ENCODE measurements at regions not wholly inside any gene's neighbourhood (a gene's known extent, or its start where the extent isn't known, plus 50 kb on each side); places are given as distances from the start of the nearest gene placed in this dataset.
"Not testable (repeated sequence)": the region's sequence is repeated elsewhere in the genome, so short reads cannot be mapped to it uniquely, and the experiment has no call there.

DNA sequence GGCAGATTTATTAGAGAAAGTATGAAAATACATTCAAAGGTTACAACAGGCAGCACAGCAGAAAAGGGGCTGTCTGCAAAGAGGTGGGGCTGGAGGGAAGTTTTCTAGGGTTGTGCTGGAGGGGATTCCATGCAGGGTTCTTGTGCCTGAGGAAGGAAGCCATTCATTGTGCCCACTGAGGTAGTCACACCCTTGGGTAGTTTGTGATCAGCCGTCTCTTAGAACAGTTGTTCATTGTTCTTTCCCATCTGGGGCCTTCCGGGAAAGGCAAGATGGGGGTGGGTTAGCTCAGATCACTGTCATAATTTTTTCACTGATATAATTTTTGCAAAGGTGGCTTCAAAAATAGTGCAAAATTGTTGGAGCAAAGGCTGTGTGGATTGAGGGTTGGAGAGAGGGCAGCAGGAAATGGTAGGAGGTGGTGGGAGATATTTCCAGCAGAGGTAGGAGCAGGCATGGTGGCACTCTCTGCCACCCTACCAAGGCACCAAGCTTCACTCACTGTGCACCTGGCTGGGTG lies 80.5 kb upstream of the GPR6 start:
- Mint-ChIP-seq H3K27me3 (ENCODE audit: low read depth, poor library complexity) (peaks cover 9% of the 10 kb centered on the region), H3K4me3 (no peak overlapping the region), H3K27ac (no peak overlapping the region), H3K9me3 (peaks cover 5% of the 10 kb centered on the region), H3K4me1 (peaks cover 11% of the 10 kb centered on the region), H3K36me3 (ENCODE audit: low read depth) (no peaks in the 10 kb centered on the region)
- no peak for DNase-seq
- TF ChIP-seq, protein P1, sequence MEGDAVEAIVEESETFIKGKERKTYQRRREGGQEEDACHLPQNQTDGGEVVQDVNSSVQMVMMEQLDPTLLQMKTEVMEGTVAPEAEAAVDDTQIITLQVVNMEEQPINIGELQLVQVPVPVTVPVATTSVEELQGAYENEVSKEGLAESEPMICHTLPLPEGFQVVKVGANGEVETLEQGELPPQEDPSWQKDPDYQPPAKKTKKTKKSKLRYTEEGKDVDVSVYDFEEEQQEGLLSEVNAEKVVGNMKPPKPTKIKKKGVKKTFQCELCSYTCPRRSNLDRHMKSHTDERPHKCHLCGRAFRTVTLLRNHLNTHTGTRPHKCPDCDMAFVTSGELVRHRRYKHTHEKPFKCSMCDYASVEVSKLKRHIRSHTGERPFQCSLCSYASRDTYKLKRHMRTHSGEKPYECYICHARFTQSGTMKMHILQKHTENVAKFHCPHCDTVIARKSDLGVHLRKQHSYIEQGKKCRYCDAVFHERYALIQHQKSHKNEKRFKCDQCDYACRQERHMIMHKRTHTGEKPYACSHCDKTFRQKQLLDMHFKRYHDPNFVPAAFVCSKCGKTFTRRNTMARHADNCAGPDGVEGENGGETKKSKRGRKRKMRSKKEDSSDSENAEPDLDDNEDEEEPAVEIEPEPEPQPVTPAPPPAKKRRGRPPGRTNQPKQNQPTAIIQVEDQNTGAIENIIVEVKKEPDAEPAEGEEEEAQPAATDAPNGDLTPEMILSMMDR (IDR thresholded peaks at IDR 0.05), result no peak

- Mint-ChIP-seq H3K4me3 (no peak overlapping the region), H3K4me1 (peaks cover 5% of the 10 kb centered on the region), H3K27me3 (ENCODE audit: low read depth, poor library complexity) (peaks cover 2% of the 10 kb centered on the region), H3K36me3 (ENCODE audit: low read depth) (no peaks in the 10 kb centered on the region), H3K27ac (no peak overlapping the region), H3K9me3 (no peaks in the 10 kb centered on the region)
- TF ChIP-seq, protein P1 (IDR thresholded peaks at IDR 0.05), result no peak
- no peak for DNase-seq
Measured at GRCh38 chr6:109901976-109902375, 76.1 kb upstream of the GPR6 start.

GRCh38 chr6:109902870-109903269 lies 75.2 kb upstream of the GPR6 start:
- H3K36me3 Mint-ChIP-seq (ENCODE audit: low read depth), result no peaks in the 10 kb centered on the region
- no peak overlapping the region for H3K4me3 Mint-ChIP-seq
- no peaks in the 10 kb centered on the region for H3K9me3 Mint-ChIP-seq

GRCh38 chr6:109910571-109910970 lies 67.5 kb upstream of the GPR6 start:
- H3K27me3 Mint-ChIP-seq (ENCODE audit: low read depth, poor library complexity), result peaks cover 3% of the 10 kb centered on the region
- H3K27ac Mint-ChIP-seq, result peak overlapping the region; percentile 51
- TF ChIP-seq, protein P1 (IDR thresholded peaks at IDR 0.05), result no peak
- no peak for DNase-seq
- H3K9me3 Mint-ChIP-seq, result no peaks in the 10 kb centered on the region
- H3K4me3 Mint-ChIP-seq, result no peak overlapping the region
- no peaks in the 10 kb centered on the region for H3K36me3 Mint-ChIP-seq (ENCODE audit: low read depth)
- H3K4me1 Mint-ChIP-seq, result peaks cover 21% of the 10 kb centered on the region

More at GRCh38 chr6:109902870-109903269, 75.2 kb upstream of the GPR6 start:
- Mint-ChIP-seq H3K27me3 (ENCODE audit: low read depth, poor library complexity) (peaks cover 1% of the 10 kb centered on the region), H3K27ac (no peak overlapping the region), H3K4me1 (peaks cover 5% of the 10 kb centered on the region)
- no peak for DNase-seq
- TF ChIP-seq, protein P1 (IDR thresholded peaks at IDR 0.05), result no peak

- H3K4me3 Mint-ChIP-seq, result no peak overlapping the region
- TF ChIP-seq, protein P1 (IDR thresholded peaks at IDR 0.05), result no peak
- H3K27me3 Mint-ChIP-seq (ENCODE audit: low read depth, poor library complexity), result peaks cover 3% of the 10 kb centered on the region
- no peak for DNase-seq
- no peaks in the 10 kb centered on the region for H3K36me3 Mint-ChIP-seq (ENCODE audit: low read depth)
- H3K9me3 Mint-ChIP-seq, result no peaks in the 10 kb centered on the region
- peaks cover 21% of the 10 kb centered on the region for H3K4me1 Mint-ChIP-seq
- H3K27ac Mint-ChIP-seq, result no peak overlapping the region
Measured at GRCh38 chr6:109912118-109912517, 66.0 kb upstream of the GPR6 start.

DNA sequence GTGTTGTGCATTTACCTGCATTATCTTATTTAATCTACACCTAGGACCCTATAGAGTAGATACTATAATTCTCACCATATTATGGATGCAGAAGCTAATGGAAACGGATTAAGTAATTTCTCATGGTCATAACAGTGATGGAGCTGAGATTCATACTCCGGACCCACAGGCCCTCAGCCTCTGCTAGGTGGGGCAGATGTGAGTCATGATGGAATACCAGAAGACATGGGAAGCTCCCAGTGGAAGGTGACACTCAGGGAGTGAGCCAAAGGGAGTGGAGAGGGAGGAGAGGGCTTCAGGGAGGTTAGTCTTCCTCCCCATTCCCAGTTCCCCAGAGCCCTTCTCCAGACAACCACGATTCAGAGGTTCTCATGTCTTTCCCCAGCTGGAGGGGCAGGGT lies 65.2 kb upstream of the GPR6 start:
- TF ChIP-seq, protein P1 (IDR thresholded peaks at IDR 0.05), result no peak
- Mint-ChIP-seq H3K27me3 (ENCODE audit: low read depth, poor library complexity) (peaks cover 3% of the 10 kb centered on the region), H3K36me3 (ENCODE audit: low read depth) (no peaks in the 10 kb centered on the region), H3K4me3 (no peak overlapping the region), H3K27ac (peak overlapping the region; percentile 34), H3K9me3 (no peaks in the 10 kb centered on the region), H3K4me1 (peaks cover 21% of the 10 kb centered on the region)
- DNase-seq, result no peak

DNA sequence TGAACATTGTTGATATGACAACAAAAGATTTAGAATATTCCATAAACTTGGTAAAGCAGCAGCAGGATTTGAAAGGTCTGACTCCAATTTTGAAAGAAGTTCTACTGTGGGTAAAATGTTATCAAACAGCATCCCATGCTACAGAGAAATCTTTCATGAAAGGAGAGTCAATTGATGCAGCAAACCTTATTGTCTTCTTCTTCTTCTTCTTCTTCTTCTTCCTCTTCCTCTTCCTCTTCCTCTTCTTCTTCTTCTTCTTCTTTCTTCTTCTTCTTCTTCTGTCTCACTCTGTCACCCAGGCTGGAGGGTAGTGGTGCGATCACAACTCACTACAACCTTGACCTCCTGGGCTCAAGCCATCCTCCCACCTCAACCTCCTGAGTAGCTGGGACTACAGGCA lies 62.4 kb upstream of the GPR6 start:
- H3K9me3 Mint-ChIP-seq; H3K27ac Mint-ChIP-seq; DNase-seq; H3K27me3 Mint-ChIP-seq (ENCODE audit: low read depth, poor library complexity); H3K4me3 Mint-ChIP-seq; H3K36me3 Mint-ChIP-seq (ENCODE audit: low read depth): not testable (repeated sequence)
- H3K4me1 Mint-ChIP-seq, result peaks cover 16% of the 10 kb centered on the region
